ENCODE measurements at regions not wholly inside any gene's neighbourhood (a gene's known extent, or its start where the extent isn't known, plus 50 kb on each side); places are given as distances from the start of the nearest gene placed in this dataset.

GRCh38 chr2:33726415-33726814, 127.3 kb upstream of the FAM98A start:
- TF ChIP-seq MYNN (tag by site-specific recombination; IDR thresholded peaks at IDR 0.05; ENCODE audit: borderline replicate concordance), result no peak
- TF ChIP-seq ZBTB10 (tag by site-specific recombination; IDR thresholded peaks at IDR 0.05), result no peak
- TF ChIP-seq CTCF (tag by site-specific recombination; IDR thresholded peaks at IDR 0.05), result no peak
- TF ChIP-seq ZNF157 (tag by site-specific recombination; IDR thresholded peaks at IDR 0.05), result no peak
- TF ChIP-seq ZSCAN4 (tag by site-specific recombination; IDR thresholded peaks at IDR 0.05), result no peak
- TF ChIP-seq ZNF133 (tag by site-specific recombination; IDR thresholded peaks at IDR 0.05), result no peak

Data from HEK293 (cell line).